HG03457 (cell line): ENCODE measurements at regions not wholly inside any gene's neighbourhood (a gene's known extent, or its start where the extent isn't known, plus 50 kb on each side); places are given as distances from the start of the nearest gene placed in this dataset.
"Not testable (repeated sequence)": the region's sequence is repeated elsewhere in the genome, so short reads cannot be mapped to it uniquely, and the experiment has no call there.

Experiments used
- ATAC-seq: cut with Tn5 transposase; IDR thresholded peaks from one replicate; pipeline ENCODE4 v1.9.1; 2021; ENCODE audit warnings: moderate number of reproducible peaks; ENCODE audit not compliant: unreplicated experiment

- ATAC-seq = no peak
These were observed 95.1 kb downstream of the RPAP3 start for GRCh38 chr12:47610686-47611252.

DNA sequence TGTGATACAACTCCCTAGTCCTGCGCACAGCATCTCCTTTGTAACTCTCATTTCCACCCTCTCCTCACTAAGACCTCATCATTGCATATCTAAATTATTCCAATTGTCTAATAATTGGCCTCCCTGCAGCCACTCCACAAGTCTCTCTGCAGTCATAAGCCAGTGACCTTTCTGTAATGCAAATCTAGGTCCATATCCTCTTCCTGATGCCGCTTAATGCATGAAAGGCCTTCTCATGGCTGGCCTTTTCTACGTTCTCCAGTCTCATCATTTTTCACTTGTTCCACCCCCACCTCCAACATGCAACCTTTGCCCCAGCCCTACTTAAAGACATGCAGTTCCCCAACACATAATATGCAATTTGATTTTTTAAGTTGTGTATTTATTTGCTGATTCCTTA lies 96.0 kb downstream of the RPAP3 start:
- no peak for ATAC-seq

DNA sequence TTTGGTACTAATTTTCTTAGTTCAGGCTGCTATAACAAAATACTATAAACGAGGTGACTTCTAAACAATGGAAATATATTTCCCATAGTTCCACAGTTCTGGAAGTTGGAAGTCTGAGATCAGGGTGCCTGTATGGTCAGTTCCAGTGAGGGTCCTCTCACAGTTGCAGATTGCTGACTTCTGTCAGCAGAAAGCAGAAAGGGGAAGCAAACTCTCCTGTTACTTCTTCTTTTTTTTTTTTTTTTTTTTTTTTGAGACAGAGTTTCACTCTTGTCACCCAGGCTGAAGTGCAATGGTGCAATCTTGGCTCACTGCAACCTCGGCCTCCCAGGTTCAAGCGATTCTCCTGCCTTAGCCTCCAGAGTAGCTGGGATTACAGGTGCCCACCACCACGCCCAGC lies 97.2 kb downstream of the RPAP3 start:
- ATAC-seq = not testable (repeated sequence)

- no peak for ATAC-seq
These were observed 101.5 kb downstream of the RPAP3 start for GRCh38 chr12:47604221-47604873.

DNA sequence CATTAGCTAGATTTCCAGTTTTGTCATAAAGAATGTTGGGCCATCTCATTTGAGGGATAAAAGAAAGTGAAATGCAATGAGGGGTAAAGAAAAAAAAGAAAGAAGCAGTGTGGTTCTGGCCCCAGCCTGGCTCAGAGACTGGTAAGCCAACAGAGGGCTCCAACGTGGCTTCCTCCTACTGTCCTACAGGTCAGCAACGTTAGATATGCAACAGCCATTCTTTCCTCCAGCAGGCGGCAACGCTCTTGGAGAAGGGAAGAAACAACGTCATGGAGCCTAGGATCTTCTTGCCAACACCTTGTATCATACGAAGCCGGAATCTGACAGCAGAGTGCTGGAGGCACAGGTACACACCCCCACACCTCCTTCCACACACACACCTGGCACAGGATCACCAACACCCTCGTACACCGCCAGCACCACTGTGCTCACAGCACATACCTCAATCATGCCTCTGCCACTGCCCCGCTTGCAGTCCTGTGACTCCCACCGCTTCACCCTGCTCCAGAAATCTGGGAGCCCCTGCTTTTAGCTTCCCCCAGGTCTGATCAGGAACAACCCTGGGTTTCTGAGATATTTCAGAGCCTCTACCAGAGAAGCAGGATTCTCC lies 102.8 kb downstream of the RPAP3 start:
- ATAC-seq = no peak

DNA sequence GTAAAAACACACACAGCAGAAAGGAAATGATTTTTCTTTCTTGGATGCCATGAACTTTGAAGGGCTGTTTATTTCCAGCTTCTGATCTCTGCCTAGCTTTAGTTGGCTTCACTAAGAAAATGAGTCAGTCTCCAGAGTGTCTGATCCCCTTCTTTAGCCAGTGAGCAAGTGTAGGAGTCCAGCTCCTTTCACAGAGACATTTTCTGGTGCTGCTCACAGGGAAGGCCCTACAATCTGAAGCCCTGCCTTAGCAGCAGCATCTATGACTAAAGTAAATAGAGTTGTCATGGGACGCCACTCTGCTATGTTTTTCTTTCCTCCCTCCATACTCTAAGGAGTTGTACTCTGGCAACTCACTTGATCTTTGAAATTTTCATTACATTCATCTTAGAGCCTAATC lies 103.5 kb downstream of the RPAP3 start:
- ATAC-seq = no peak

DNA sequence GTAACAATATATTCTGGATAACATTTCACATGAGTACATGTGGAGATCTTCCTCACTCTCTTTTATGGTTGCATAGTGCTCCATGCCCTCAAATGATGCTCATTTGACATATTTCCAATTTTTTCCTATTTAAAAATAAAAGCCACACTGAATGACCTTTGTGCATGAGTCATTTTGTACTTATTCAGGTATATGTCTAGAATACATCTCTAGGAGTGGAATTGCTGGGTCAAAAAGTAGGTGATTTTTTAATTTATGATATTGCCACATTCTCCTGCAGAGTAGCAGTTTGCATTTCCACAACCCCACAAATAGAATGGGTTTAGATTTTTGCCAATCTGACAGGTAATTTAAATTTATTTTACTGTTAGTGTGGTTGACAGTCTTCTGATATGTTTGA lies 104.8 kb downstream of the RPAP3 start:
- no peak for ATAC-seq

DNA sequence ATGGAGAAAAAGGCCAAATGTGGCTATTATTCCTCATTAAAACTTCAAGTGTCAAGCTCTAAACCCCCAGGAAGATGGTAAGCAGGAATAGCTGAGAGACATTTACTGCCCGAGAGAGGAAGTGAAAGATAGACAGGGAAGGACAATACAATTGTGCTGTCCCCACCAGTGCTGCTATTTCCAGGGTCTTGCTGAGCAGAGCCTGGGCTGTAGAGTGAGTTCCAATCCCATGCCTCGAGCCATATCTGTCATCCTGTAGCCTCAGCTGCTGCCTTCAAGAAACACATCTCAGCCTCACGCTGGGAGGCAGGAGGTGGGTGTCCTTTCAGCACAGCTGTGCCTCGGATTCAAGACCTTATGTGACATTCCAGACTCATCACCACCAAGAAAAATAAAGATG lies 114.0 kb downstream of the RPAP3 start:
- ATAC-seq = no peak

GRCh38 chr12:47591361-47591791 lies 114.5 kb downstream of the RPAP3 start:
- no peak for ATAC-seq

GRCh38 chr12:47590771-47591360 lies 115.0 kb downstream of the RPAP3 start:
- no peak for ATAC-seq

DNA sequence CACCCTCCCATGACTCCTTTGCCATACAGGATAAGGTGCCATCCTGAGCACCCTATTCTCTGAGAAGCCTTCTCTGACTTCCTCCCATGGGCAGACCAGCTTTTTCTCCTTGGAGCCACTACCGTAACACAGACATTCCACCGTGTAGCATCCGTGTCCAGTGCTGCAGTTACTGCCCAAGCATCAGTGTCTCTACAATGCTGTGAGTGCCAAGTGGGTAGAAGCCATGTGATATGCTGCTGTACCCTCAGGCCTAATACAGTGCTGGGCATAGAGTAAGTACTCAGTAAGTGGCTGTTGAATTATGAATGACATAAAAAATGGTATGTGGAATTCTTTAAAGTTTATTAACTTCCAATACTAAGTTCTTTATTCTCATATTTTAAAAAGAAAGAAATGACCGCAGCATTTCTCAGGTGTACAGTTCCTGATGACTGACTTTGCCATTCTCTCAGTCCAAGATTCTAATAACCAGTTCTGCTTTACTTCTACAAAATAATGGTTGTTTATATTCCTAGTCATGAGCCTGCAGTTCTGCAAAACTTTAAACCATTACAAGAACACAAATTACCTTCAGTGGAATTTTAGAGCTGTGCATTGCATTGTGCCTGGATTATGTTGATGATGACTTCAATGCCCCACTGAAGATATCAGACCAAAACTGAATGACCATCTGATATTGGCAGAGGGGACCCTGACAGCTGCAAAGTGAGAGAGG lies 118.7 kb downstream of the RPAP3 start:
- no peak for ATAC-seq

- no peak for ATAC-seq
These were observed 120.3 kb downstream of the RPAP3 start for GRCh38 chr12:47585507-47585906.

GRCh38 chr12:47578836-47579235 lies 127.0 kb downstream of the RPAP3 start:
- ATAC-seq = no peak

DNA sequence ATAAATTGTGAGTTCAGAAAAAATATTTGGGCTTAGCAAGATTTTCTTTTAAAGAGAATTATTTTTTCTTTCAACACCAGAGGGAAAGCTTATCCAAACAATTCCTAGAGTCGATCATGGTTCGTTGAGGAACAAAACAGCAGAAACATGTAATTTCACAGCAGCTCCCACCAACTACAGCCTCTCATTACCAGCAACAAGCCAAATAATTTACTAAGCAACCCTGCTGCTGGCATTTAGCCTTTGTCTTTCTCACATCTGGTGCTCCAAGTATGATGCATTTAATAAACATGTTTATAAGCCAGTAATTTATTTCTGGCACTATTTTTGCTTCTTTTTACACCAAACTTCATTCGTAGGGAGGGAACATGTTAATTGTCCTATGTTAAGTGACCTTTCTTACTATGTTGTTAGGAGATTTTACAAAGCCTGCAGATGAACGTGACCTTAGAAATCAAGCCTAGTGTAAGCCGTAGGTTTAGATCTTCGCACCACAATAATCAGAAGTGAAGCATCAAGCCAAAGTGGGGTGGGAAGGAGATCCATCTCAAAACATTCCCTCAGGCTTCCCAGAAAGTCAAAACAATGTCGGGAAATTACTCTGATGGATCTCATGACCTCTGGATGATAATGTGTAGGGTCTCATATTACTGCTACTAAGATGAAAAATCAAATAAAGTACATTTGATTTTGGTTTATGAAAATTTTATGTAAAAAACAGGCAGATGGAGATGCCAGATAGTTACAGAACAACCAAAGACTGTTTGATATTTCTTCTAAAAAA lies 128.4 kb downstream of the RPAP3 start:
- ATAC-seq = no peak

DNA sequence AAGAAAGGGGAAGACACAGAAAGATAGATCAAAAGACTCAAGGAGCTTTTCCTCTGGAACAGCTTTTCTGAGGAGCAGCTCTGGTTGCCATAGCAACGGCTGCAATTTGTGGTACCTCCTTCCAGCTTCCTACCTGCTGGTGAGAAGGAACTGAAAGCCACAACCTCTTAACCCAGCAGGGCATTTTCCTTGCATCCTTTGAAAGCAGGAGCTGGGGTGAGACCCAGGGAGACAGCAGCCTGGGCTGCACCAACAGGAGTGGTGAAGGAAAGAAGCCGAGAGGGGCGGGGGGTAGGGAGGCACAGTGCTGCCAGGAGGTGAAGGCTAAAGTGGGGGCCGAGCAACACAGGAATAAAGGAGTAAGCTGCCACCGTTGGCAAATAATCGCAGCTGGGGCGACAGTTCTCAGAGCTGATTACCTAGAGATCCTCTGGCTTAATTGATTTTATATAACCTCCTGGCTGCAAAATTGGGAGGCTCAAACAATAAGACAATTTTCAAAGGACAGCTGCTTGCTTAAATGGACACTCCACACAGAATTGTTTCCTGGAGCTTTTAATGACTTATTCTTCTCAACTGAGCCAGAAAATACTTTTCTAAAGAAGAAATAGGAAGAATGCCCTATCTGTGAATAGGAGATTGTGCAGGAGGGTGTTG lies 129.4 kb downstream of the RPAP3 start:
- ATAC-seq = no peak

DNA sequence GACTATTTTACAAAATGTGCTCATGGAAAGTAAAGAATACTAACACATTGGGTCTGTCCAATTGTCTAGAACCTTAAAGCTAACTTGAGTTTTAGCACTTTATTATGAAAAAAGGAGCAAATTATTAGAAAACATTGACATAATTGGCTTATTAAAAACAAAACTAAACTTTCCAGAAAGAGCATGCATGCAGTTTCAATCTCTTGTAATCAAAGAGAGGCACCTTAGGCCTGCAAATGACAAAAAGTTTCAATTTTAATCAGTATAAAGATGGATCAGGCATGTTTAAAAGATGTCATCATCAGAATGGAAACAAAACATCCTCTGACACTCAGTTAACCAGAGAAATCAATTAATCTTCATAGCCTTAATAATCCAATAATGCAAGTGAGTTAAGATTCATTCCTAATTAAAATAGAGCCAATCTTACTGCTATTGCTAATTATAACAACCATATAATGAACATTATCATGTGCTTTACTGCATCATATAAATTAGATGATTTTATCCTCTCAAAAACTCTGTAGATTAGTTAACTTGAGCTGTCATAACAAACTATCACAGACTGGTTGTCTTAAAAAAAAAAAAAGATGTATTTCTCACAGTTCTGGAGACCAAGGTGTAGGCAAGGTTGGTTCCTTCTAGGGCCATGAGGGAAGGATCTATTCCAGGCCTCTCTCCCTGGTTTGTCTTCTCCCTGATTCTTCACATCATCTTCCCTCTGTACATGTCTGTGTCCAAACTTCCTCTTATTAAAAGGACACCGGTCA lies 131.4 kb downstream of the RPAP3 start:
- no peak for ATAC-seq

DNA sequence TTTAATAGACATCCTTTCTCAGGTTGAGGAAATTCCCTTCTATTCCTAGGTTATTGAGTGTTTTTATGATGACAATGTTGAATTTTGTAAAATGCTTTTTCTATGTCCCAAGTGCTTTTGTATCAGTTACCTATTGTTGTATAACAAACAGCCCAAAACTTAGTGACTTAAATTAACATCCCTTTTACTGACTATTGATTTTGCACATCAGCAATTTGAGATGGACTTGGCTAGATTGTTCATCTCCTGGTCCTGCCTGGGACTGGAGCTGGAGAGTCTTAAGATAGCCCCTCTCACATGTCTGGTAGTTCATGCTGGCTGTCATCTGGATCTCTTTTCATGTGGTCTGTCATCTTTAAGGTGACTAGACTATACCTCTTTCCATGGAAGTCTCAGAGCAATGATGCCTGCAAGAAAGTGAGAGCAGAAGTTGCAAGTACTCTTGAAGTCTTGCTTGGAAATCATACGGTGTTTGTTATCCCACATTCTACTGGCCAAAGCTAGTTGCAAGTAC lies 132.6 kb downstream of the RPAP3 start:
- no peak for ATAC-seq

- no peak for ATAC-seq
These were observed 135.7 kb downstream of the RPAP3 start for GRCh38 chr12:47570151-47570550.

GRCh38 chr12:47562201-47562600 lies 143.6 kb downstream of the RPAP3 start:
- no peak for ATAC-seq
